Neural cell (in vitro differentiated cells): ENCODE measurements at regions not wholly inside any gene's neighbourhood (a gene's known extent, or its start where the extent isn't known, plus 50 kb on each side); places are given as distances from the start of the nearest gene placed in this dataset.

Source experiments
- H2AFZ ChIP-seq: fragments of 200-600, 300-800 bp; sonication (generic), shearing (Covaris generic); 2 replicates; pipeline ENCODE4 v1.6.0; 2014; ENCODE audit warnings: low read depth, mild to moderate bottlenecking, antibody characterized with exemption, low read length, moderate library complexity
- H3F3A ChIP-seq: fragments of 200-600 bp; shearing (Covaris generic); 2 replicates; pipeline ENCODE4 v1.6.1; 2016; ENCODE audit warnings: mild to moderate bottlenecking, moderate library complexity, mixed read lengths, antibody characterized with exemption, low read length; ENCODE audit not compliant: insufficient read depth, poor library complexity, severe bottlenecking
- H3K27ac ChIP-seq: fragments of 200-600, 300-800 bp; sonication (generic), shearing (Covaris generic); 2 replicates; pipeline ENCODE4 v1.5.1; 2014; ENCODE audit warnings: mild to moderate bottlenecking, low read length, moderate library complexity
- H3K27me3 ChIP-seq: fragments of 300-800, 200-600 bp; sonication (generic), shearing (Covaris generic); 2 replicates; pipeline ENCODE4 v1.6.0; 2014; ENCODE audit warnings: mild to moderate bottlenecking, low read depth, low read length, moderate library complexity; ENCODE audit not compliant: insufficient read depth
- H3K36me3 ChIP-seq: fragments of 300-800, 200-600 bp; sonication (generic), shearing (Covaris generic); 2 replicates; pipeline ENCODE4 v1.5.1; 2014; ENCODE audit warnings: mild to moderate bottlenecking, antibody characterized with exemption, low read length, moderate library complexity; ENCODE audit not compliant: insufficient read depth
- H3K4me2 ChIP-seq: fragments of 300-800, 200-600 bp; sonication (generic), shearing (Covaris generic); 2 replicates; pipeline ENCODE4 v1.6.0; 2014; ENCODE audit warnings: mild to moderate bottlenecking, low read length
- H3K4me3 ChIP-seq: fragments of 300-800, 200-600 bp; sonication (generic), shearing (Covaris generic); 2 replicates; pipeline ENCODE4 v1.5.1; 2014; ENCODE audit warnings: mild to moderate bottlenecking, low read length, moderate library complexity
- H3K79me2 ChIP-seq: fragments of 200-600 bp; shearing (Covaris generic); replicated peaks from 2 replicates; pipeline ENCODE4 v1.6.0; 2014; ENCODE audit warnings: mild to moderate bottlenecking, low read length, moderate library complexity; ENCODE audit not compliant: insufficient read depth
- H3K9ac ChIP-seq: fragments of 300-800, 200-600 bp; sonication (generic), shearing (Covaris generic); 2 replicates; pipeline ENCODE4 v1.6.1; 2016; ENCODE audit warnings: mild to moderate bottlenecking, low read length, mixed read lengths
- H3K9me2 ChIP-seq: fragments of 200-600 bp; shearing (Covaris generic); 2 replicates; pipeline ENCODE4 v1.6.1; 2016; ENCODE audit warnings: mild to moderate bottlenecking, low read length, mixed read lengths; ENCODE audit not compliant: insufficient read depth
- H3K9me3 ChIP-seq: fragments of 200-600, 300-800 bp; sonication (generic), shearing (Covaris generic); 2 replicates; pipeline ENCODE4 v1.6.1; 2016; ENCODE audit warnings: mild to moderate bottlenecking, mixed run types, low read length, moderate library complexity, mixed read lengths
- H4K20me1 ChIP-seq: fragments of 200-600 bp; shearing (Covaris generic); 2 replicates; pipeline ENCODE4 v1.6.1; 2016; ENCODE audit warnings: mild to moderate bottlenecking, mixed run types; ENCODE audit not compliant: insufficient read depth
- EP300 ChIP-seq: fragments of 450-650 bp; conservative IDR thresholded peaks from 2 replicates; pipeline ENCODE4 v1.6.1; 2014; ENCODE audit warnings: antibody characterized with exemption, mild to moderate bottlenecking, moderate library complexity; ENCODE audit not compliant: poor library complexity, severe bottlenecking
- EZH2 ChIP-seq: fragments of 200-600, 300-800 bp; shearing (Covaris generic), sonication (generic); IDR thresholded peaks from 2 replicates; pipeline ENCODE4 v1.6.1; 2014; ENCODE audit warnings: antibody characterized with exemption, low read length, borderline replicate concordance, mild to moderate bottlenecking; ENCODE audit not compliant: insufficient read depth, poor library complexity, severe bottlenecking
- MXI1 ChIP-seq: fragments of 450-650 bp; conservative IDR thresholded peaks from 2 replicates; pipeline ENCODE4 v1.6.1; 2014; ENCODE audit warnings: antibody characterized with exemption, mild to moderate bottlenecking; ENCODE audit not compliant: poor library complexity, severe bottlenecking
- POLR2AphosphoS5 ChIP-seq: IDR thresholded peaks from 2 replicates; pipeline ENCODE4 v1.6.1; 2012
- RAD21 ChIP-seq: fragments of 450-650 bp; conservative IDR thresholded peaks from 2 replicates; pipeline ENCODE4 v1.6.1; 2014; ENCODE audit warnings: antibody characterized with exemption, mild to moderate bottlenecking, moderate library complexity
- SMC3 ChIP-seq: fragments of 450-650 bp; conservative IDR thresholded peaks from 2 replicates; pipeline ENCODE4 v1.6.1; 2014; ENCODE audit warnings: antibody characterized with exemption, mild to moderate bottlenecking, moderate library complexity; ENCODE audit not compliant: poor library complexity
- TAF1 ChIP-seq: IDR thresholded peaks from 2 replicates; pipeline ENCODE4 v1.6.1; 2012; ENCODE audit warnings: low read depth
- TF ChIP-seq, protein P1 (sequence below): fragments of 450-650 bp; IDR thresholded peaks from 2 replicates; pipeline ENCODE4 v1.5.1; 2014; ENCODE audit warnings: antibody characterized with exemption, mild to moderate bottlenecking, moderate library complexity; ENCODE audit not compliant: poor library complexity, severe bottlenecking
- TF ChIP-seq, protein P2 (sequence below): IDR thresholded peaks from 2 replicates; pipeline ENCODE4 v1.6.1; 2012; ENCODE audit warnings: borderline replicate concordance

DNA sequence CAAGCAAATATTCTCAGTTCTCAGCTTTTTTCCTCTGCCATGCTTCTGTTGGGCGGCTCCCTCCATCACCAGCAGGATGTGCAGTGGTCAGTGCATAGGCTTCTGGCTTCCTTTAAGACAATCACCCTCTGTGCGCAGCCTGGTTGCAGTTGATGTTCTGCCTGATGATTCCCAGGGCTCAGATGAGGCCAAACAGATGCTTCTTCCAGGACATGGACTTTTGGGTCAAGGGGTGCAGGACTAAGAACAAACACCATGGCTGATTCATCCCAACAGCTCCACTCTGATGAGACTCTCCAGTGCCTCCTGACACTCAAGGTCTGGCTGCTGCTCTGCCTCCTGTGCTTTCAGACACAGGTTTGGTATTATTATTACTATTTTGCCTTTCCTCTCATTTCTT lies 554.8 kb upstream of the CDH4 start:
- H3K27me3 ChIP-seq: no peaks in the 10 kb centered on the region
- no peaks in the 10 kb centered on the region for H4K20me1 ChIP-seq
- no peaks in the 10 kb centered on the region for H3K79me2 ChIP-seq
- H3K9me3 ChIP-seq: no peaks in the 10 kb centered on the region
- no peaks in the 10 kb centered on the region for H3K9me2 ChIP-seq
- H3F3A ChIP-seq: no peaks in the 10 kb centered on the region
- H3K27ac ChIP-seq: no peak overlapping the region
- H3K4me2 ChIP-seq: no peak overlapping the region
- H2AFZ ChIP-seq: no peak overlapping the region
- no peak for TF ChIP-seq MXI1
- no peak for TF ChIP-seq EZH2
- no peak for TF ChIP-seq TAF1
- TF ChIP-seq, protein P1, sequence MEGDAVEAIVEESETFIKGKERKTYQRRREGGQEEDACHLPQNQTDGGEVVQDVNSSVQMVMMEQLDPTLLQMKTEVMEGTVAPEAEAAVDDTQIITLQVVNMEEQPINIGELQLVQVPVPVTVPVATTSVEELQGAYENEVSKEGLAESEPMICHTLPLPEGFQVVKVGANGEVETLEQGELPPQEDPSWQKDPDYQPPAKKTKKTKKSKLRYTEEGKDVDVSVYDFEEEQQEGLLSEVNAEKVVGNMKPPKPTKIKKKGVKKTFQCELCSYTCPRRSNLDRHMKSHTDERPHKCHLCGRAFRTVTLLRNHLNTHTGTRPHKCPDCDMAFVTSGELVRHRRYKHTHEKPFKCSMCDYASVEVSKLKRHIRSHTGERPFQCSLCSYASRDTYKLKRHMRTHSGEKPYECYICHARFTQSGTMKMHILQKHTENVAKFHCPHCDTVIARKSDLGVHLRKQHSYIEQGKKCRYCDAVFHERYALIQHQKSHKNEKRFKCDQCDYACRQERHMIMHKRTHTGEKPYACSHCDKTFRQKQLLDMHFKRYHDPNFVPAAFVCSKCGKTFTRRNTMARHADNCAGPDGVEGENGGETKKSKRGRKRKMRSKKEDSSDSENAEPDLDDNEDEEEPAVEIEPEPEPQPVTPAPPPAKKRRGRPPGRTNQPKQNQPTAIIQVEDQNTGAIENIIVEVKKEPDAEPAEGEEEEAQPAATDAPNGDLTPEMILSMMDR: no peak
- TF ChIP-seq, protein P2, sequence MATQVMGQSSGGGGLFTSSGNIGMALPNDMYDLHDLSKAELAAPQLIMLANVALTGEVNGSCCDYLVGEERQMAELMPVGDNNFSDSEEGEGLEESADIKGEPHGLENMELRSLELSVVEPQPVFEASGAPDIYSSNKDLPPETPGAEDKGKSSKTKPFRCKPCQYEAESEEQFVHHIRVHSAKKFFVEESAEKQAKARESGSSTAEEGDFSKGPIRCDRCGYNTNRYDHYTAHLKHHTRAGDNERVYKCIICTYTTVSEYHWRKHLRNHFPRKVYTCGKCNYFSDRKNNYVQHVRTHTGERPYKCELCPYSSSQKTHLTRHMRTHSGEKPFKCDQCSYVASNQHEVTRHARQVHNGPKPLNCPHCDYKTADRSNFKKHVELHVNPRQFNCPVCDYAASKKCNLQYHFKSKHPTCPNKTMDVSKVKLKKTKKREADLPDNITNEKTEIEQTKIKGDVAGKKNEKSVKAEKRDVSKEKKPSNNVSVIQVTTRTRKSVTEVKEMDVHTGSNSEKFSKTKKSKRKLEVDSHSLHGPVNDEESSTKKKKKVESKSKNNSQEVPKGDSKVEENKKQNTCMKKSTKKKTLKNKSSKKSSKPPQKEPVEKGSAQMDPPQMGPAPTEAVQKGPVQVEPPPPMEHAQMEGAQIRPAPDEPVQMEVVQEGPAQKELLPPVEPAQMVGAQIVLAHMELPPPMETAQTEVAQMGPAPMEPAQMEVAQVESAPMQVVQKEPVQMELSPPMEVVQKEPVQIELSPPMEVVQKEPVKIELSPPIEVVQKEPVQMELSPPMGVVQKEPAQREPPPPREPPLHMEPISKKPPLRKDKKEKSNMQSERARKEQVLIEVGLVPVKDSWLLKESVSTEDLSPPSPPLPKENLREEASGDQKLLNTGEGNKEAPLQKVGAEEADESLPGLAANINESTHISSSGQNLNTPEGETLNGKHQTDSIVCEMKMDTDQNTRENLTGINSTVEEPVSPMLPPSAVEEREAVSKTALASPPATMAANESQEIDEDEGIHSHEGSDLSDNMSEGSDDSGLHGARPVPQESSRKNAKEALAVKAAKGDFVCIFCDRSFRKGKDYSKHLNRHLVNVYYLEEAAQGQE: no peak
- TF ChIP-seq SMC3: no peak
- no peak for TF ChIP-seq POLR2AphosphoS5
- no peak for TF ChIP-seq RAD21
- no peak for TF ChIP-seq EP300
- H3K4me3 ChIP-seq: no peak overlapping the region
- no peak overlapping the region for H3K9ac ChIP-seq
- no peaks in the 10 kb centered on the region for H3K36me3 ChIP-seq

DNA sequence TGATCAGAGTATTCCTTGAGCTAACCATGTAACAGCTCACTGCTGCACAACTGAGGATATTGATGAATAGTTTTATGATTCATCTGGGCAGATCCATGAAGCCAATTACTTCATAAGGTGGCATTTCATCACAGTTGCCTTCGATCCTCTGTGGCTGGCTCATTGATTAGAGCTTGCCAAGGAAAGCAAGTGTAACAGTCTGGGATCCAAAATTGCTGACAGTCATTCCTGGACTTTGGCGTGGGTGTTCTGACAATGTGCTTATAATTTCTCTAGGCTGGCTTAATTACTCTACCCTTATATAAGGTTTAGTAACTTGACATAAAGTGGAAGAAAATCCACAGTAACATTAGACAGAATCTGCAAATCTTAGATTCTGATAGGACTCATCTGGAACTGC lies 551.3 kb upstream of the CDH4 start:
- H3K9ac ChIP-seq: no peak overlapping the region
- no peak overlapping the region for H3K4me3 ChIP-seq
- H3K27me3 ChIP-seq: no peaks in the 10 kb centered on the region
- H3K79me2 ChIP-seq: no peaks in the 10 kb centered on the region
- no peaks in the 10 kb centered on the region for H3K9me3 ChIP-seq
- H2AFZ ChIP-seq: no peak overlapping the region
- H3K27ac ChIP-seq: no peak overlapping the region
- no peaks in the 10 kb centered on the region for H3K36me3 ChIP-seq
- H3K4me2 ChIP-seq: no peak overlapping the region
- H3K9me2 ChIP-seq: no peaks in the 10 kb centered on the region
- TF ChIP-seq TAF1: no peak
- H3F3A ChIP-seq: no peaks in the 10 kb centered on the region
- no peaks in the 10 kb centered on the region for H4K20me1 ChIP-seq

DNA sequence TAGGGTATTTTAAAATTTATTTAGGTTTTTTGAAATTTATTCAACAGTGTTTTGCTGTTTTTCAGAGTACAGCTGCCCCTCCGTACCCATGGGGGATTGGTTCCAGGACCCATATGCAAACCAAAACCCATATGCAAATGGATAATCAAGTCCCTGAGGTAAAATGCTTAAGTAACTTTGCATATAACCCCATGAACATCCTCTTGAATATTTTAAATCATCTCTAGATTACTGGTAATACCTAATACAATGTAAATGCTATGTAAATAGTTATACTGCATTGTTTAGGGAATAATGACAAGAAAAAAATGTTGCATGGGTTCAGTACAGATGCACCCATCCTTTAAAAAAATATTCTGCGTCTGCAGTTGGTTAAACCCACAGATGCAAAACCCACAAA lies 547.9 kb upstream of the CDH4 start:
- no peaks in the 10 kb centered on the region for H3K79me2 ChIP-seq
- no peaks in the 10 kb centered on the region for H3K9me2 ChIP-seq
- TF ChIP-seq RAD21 (no peak), SMC3 (no peak), EP300 (no peak), MXI1 (no peak), EZH2 (no peak), POLR2AphosphoS5 (no peak)
- TF ChIP-seq, protein P1: no peak
- TF ChIP-seq, protein P2: no peak
- no peak overlapping the region for H3K4me2 ChIP-seq
- H3F3A ChIP-seq: no peaks in the 10 kb centered on the region
- no peaks in the 10 kb centered on the region for H3K9me3 ChIP-seq
- no peak overlapping the region for H3K9ac ChIP-seq
- no peak overlapping the region for H3K4me3 ChIP-seq
- H2AFZ ChIP-seq: no peak overlapping the region
- H3K27me3 ChIP-seq: no peaks in the 10 kb centered on the region
- no peak overlapping the region for H3K27ac ChIP-seq
- H4K20me1 ChIP-seq: no peaks in the 10 kb centered on the region
- no peaks in the 10 kb centered on the region for H3K36me3 ChIP-seq
